Left lung (tissue), 4 donors: ENCODE measurements at regions not wholly inside any gene's neighbourhood (a gene's known extent, or its start where the extent isn't known, plus 50 kb on each side); places are given as distances from the start of the nearest gene placed in this dataset.
"Not testable (repeated sequence)": the region's sequence is repeated elsewhere in the genome, so short reads cannot be mapped to it uniquely, and the experiment has no call there.

ENCODE experiments used
- ATAC-seq: fragments of 200-7000 bp; cut with Tn5 transposase; one replicate; pipeline ENCODE4 v1.9.1; 2020; ENCODE audit warnings: moderate library complexity
- DNase-seq, 4 donors: peaks; one replicate each; pipeline ENCODE4 v3.0.0-alpha.2; 2013 to 2020
- H3K27ac ChIP-seq, 2 donors: fragments of 200-600 bp; sonication (generic) in 1 of 2; one replicate each; pipeline versions ENCODE4 v1.5.0 to v1.8.0; 2020 to 2021
- H3K27me3 ChIP-seq, 2 donors: fragments of 200-600 bp; sonication (generic) in 1 of 2; one replicate each; pipeline versions ENCODE4 v1.5.0 to v1.8.0; 2020 to 2021
- H3K36me3 ChIP-seq, 2 donors: fragments of 200-600 bp; sonication (generic) in 1 of 2; one replicate each; pipeline versions ENCODE4 v1.5.0 to v1.8.0; 2020 to 2021
- H3K4me1 ChIP-seq, 2 donors: fragments of 200-600 bp; one replicate each; pipeline ENCODE4 v1.8.0; 2021
- H3K4me3 ChIP-seq, 2 donors: fragments of 200-600 bp; sonication (generic) in 1 of 2; one replicate each; pipeline versions ENCODE4 v1.5.0 to v1.8.0; 2020 to 2021; ENCODE audit warnings: mild to moderate bottlenecking in 1 of 2
- H3K9me3 ChIP-seq, 2 donors: fragments of 200-600 bp; sonication (generic) in 1 of 2; one replicate each; pipeline versions ENCODE4 v1.5.0 to v1.8.0; 2020 to 2021
- CTCF ChIP-seq, 2 donors: fragments of 200-600 bp; sonication (generic) in 1 of 2; IDR thresholded peaks; one replicate each; pipeline versions ENCODE4 v1.5.0 to v1.8.0; 2021; ENCODE audit warnings: antibody characterized with exemption in 2 of 2
- intact Hi-C, 2 donors: fragments of 100-400 bp; cut with DNase I; formaldehyde crosslinking; loops; one replicate each; pipeline versions ENCODE4 v1.11.2 to v1.14.2; 2022
- donor health status: DM: no; HTN: yes; CAD: no.
- donor health status: DM: no; HTN: no; CAD: no.

- Histone ChIP-seq H3K4me3 (no peak overlapping the region), H3K27ac (no peak overlapping the region), H3K4me1 (no peaks in the 10 kb centered on the region), H3K9me3 (peaks cover 0 to 54% of the 10 kb centered on the region in 2 donors), H3K36me3 (no peaks in the 10 kb centered on the region), H3K27me3 (no peaks in the 10 kb centered on the region)
- TF ChIP-seq CTCF (IDR thresholded peaks at IDR 0.05) = no peak
- peak in 1 of 4 donors; percentile 61 for DNase-seq
- ATAC-seq = no peak
- intact Hi-C loops = no loop called here
Measured at GRCh38 chr9:61666849-61667371, 477.1 kb downstream of the SPATA31A7 start.

- no peak overlapping the region for H3K4me3 ChIP-seq
- peak in 1 of 4 donors; percentile 62 for DNase-seq
- H3K27me3 ChIP-seq = no peaks in the 10 kb centered on the region
- ATAC-seq = no peak
- H3K9me3 ChIP-seq = peaks cover 0 to 59% of the 10 kb centered on the region in 2 donors
- TF ChIP-seq CTCF (IDR thresholded peaks at IDR 0.05) = no peak
- intact Hi-C loops = no loop called here
- no peak overlapping the region for H3K27ac ChIP-seq
- H3K36me3 ChIP-seq = no peaks in the 10 kb centered on the region
- H3K4me1 ChIP-seq = no peaks in the 10 kb centered on the region
Measured at GRCh38 chr9:61667559-61668121, 477.8 kb downstream of the SPATA31A7 start.

- DNase-seq = peak in 1 of 4 donors; percentile 26
- H3K36me3 ChIP-seq, H3K27ac ChIP-seq, H3K4me1 ChIP-seq, ATAC-seq, H3K27me3 ChIP-seq, intact Hi-C loops, H3K4me3 ChIP-seq: not testable (repeated sequence)
- peaks cover 0 to 61% of the 10 kb centered on the region in 2 donors for H3K9me3 ChIP-seq
Measured at GRCh38 chr9:61668201-61668600, 478.4 kb downstream of the SPATA31A7 start.

GRCh38 chr9:61668846-61669245, 479.0 kb downstream of the SPATA31A7 start:
- no peak for TF ChIP-seq CTCF (IDR thresholded peaks at IDR 0.05)
- Histone ChIP-seq H3K9me3 (peaks cover 0 to 66% of the 10 kb centered on the region in 2 donors), H3K27ac (no peak overlapping the region), H3K27me3 (no peaks in the 10 kb centered on the region), H3K4me1 (no peaks in the 10 kb centered on the region), H3K36me3 (no peaks in the 10 kb centered on the region), H3K4me3 (no peak overlapping the region)
- ATAC-seq (no peak), DNase-seq (peak in 1 of 4 donors; percentile 31)
- intact Hi-C loops = no loop called here

GRCh38 chr9:61669352-61669751, 479.5 kb downstream of the SPATA31A7 start:
- H3K9me3 ChIP-seq = peaks cover 0 to 67% of the 10 kb centered on the region in 2 donors
- no peaks in the 10 kb centered on the region for H3K4me1 ChIP-seq
- H3K27me3 ChIP-seq = no peaks in the 10 kb centered on the region
- intact Hi-C loops = no loop called here
- no peak for ATAC-seq
- peak in 1 of 4 donors; percentile 15 for DNase-seq
- TF ChIP-seq CTCF (IDR thresholded peaks at IDR 0.05) = no peak
- H3K36me3 ChIP-seq = no peaks in the 10 kb centered on the region
- H3K4me3 ChIP-seq = no peak overlapping the region
- no peak overlapping the region for H3K27ac ChIP-seq

- H3K4me1 ChIP-seq, H3K27me3 ChIP-seq, H3K36me3 ChIP-seq, ATAC-seq, H3K4me3 ChIP-seq, H3K27ac ChIP-seq, intact Hi-C loops: not testable (repeated sequence)
- DNase-seq = peak in 3 of 4 donors; percentile 1 to 51 (median 5)
- peaks cover 0 to 68% of the 10 kb centered on the region in 2 donors for H3K9me3 ChIP-seq
Measured at GRCh38 chr9:61669831-61670505, 480.1 kb downstream of the SPATA31A7 start.
